Testis (tissue), 2 donors: ENCODE measurements at regions not wholly inside any gene's neighbourhood (a gene's known extent, or its start where the extent isn't known, plus 50 kb on each side); places are given as distances from the start of the nearest gene placed in this dataset.

Experiments
- POLR2A ChIP-seq: fragments of 450-650 bp; IDR thresholded peaks from one replicate; pipeline ENCODE4 v1.6.1; 2017; ENCODE audit warnings: antibody characterized with exemption, mild to moderate bottlenecking, moderate library complexity
- TF ChIP-seq, protein P1 (sequence below), 3 experiments: fragments of 450-650 bp in 2 of 3; fragments of 200-600 bp in 1 of 3; sonication (generic) in 1 of 3; IDR thresholded peaks; one replicate each; pipeline ENCODE4 v1.5.1; 2016 to 2019; ENCODE audit warnings: antibody characterized with exemption in 3 of 3, mild to moderate bottlenecking in 2 of 3, moderate library complexity in 1 of 3

DNA sequence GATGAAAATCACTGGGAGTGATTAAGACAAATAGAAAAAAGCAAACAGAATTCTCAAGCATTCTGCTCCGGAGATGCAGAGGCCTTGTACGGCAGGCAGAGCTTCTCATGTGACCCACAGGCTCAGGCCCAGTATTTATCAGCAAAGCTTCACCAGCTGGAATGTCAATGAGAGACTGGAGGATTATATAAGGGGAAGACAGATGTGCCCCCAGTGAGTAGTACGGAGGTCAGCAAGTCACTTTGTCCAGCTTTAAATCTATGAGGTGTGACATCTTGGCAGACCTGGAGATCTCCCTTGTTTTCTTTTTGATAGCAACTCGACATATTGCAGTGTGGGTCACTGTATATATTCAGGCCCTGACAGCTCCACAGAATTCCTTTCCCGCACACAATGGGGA is 106.8 kb downstream of the HHIPL2 start:
- TF ChIP-seq, protein P1, sequence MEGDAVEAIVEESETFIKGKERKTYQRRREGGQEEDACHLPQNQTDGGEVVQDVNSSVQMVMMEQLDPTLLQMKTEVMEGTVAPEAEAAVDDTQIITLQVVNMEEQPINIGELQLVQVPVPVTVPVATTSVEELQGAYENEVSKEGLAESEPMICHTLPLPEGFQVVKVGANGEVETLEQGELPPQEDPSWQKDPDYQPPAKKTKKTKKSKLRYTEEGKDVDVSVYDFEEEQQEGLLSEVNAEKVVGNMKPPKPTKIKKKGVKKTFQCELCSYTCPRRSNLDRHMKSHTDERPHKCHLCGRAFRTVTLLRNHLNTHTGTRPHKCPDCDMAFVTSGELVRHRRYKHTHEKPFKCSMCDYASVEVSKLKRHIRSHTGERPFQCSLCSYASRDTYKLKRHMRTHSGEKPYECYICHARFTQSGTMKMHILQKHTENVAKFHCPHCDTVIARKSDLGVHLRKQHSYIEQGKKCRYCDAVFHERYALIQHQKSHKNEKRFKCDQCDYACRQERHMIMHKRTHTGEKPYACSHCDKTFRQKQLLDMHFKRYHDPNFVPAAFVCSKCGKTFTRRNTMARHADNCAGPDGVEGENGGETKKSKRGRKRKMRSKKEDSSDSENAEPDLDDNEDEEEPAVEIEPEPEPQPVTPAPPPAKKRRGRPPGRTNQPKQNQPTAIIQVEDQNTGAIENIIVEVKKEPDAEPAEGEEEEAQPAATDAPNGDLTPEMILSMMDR (IDR thresholded peaks at IDR 0.05), result no peak
- no peak for TF ChIP-seq POLR2A
